Breast epithelium (tissue), 4 donors: ENCODE measurements at regions not wholly inside any gene's neighbourhood (a gene's known extent, or its start where the extent isn't known, plus 50 kb on each side); places are given as distances from the start of the nearest gene placed in this dataset.

ENCODE experiments used
- DNase-seq, 2 donors: peaks; one replicate each; pipeline ENCODE4 v3.0.0-alpha.2; 2019; ENCODE audit warnings: low spot score in 2 of 2
- H3K27ac ChIP-seq, 2 donors: fragments of 200-600 bp; sonication (generic) in 1 of 2; one replicate each; pipeline ENCODE4 v1.5.1; 2016 to 2019; ENCODE audit warnings: mild to moderate bottlenecking in 1 of 2
- H3K27me3 ChIP-seq, 2 donors: fragments of 200-600 bp; sonication (generic) in 1 of 2; one replicate each; pipeline versions ENCODE4 v1.5.1 to v1.6.0; 2017 to 2019; ENCODE audit warnings: control low read depth in 1 of 2, mild to moderate bottlenecking in 1 of 2
- H3K36me3 ChIP-seq: fragments of 200-600 bp; one replicate; pipeline ENCODE4 v1.5.1; 2019
- H3K4me1 ChIP-seq, 2 donors: fragments of 200-600 bp; sonication (generic); one replicate each; pipeline ENCODE4 v1.5.1; 2016 to 2019; ENCODE audit warnings: control low read depth in 1 of 2
- H3K4me3 ChIP-seq, 3 donors: fragments of 200-600 bp; sonication (generic); 1 replicate in 2 of 3; 2 replicates in 1 of 3; pipeline ENCODE4 v1.5.1; 2016 to 2019; ENCODE audit warnings: mild to moderate bottlenecking in 3 of 3, moderate library complexity in 2 of 3
- H3K9me3 ChIP-seq, 2 donors: fragments of 200-600 bp; sonication (generic) in 1 of 2; one replicate each; pipeline ENCODE4 v1.5.1; 2016 to 2019; ENCODE audit warnings: control low read depth in 1 of 2
- CTCF ChIP-seq, 3 donors: fragments of 450-650 bp; IDR thresholded peaks; one replicate each; pipeline ENCODE4 v1.5.1; 2016 to 2017; ENCODE audit warnings: antibody characterized with exemption in 3 of 3, mild to moderate bottlenecking in 3 of 3, moderate library complexity in 3 of 3
- POLR2A ChIP-seq: fragments of 450-650 bp; IDR thresholded peaks from one replicate; pipeline ENCODE4 v1.6.1; 2016; ENCODE audit warnings: antibody characterized with exemption, mild to moderate bottlenecking, moderate library complexity
- POLR2AphosphoS5 ChIP-seq, 3 donors: sonication (generic); formaldehyde crosslinking; IDR thresholded peaks; one replicate each; pipeline ENCODE4 v1.6.1; 2017; ENCODE audit warnings: antibody characterized with exemption in 3 of 3
- intact Hi-C: fragments of 100-400 bp; cut with DNase I; formaldehyde crosslinking; loops from one replicate; pipeline ENCODE4 v1.15.1; 2023; ENCODE audit warnings: low total_unique reads

GRCh38 chr14:76305268-76305826 lies 70.6 kb upstream of the ESRRB start:
- H3K27ac ChIP-seq = no peak overlapping the region
- no peak for TF ChIP-seq CTCF (IDR thresholded peaks at IDR 0.05)
- TF ChIP-seq POLR2A = no peak
- no peak for TF ChIP-seq POLR2AphosphoS5 (IDR thresholded peaks at IDR 0.05)
- no peaks in the 10 kb centered on the region for H3K36me3 ChIP-seq
- DNase-seq = no peak
- intact Hi-C loops = no loop called here
- H3K27me3 ChIP-seq = no peaks in the 10 kb centered on the region
- no peak overlapping the region for H3K4me3 ChIP-seq
- H3K4me1 ChIP-seq = no peaks in the 10 kb centered on the region
- no peaks in the 10 kb centered on the region for H3K9me3 ChIP-seq

GRCh38 chr14:76306131-76306530 lies 69.8 kb upstream of the ESRRB start:
- no peak overlapping the region for H3K27ac ChIP-seq
- H3K27me3 ChIP-seq = no peaks in the 10 kb centered on the region
- no peaks in the 10 kb centered on the region for H3K9me3 ChIP-seq
- H3K4me1 ChIP-seq = no peaks in the 10 kb centered on the region
- no peak for TF ChIP-seq POLR2AphosphoS5 (IDR thresholded peaks at IDR 0.05)
- TF ChIP-seq CTCF (IDR thresholded peaks at IDR 0.05) = no peak
- TF ChIP-seq POLR2A = no peak
- H3K4me3 ChIP-seq = no peak overlapping the region
- H3K36me3 ChIP-seq = no peaks in the 10 kb centered on the region
- DNase-seq = no peak
- intact Hi-C loops = no loop called here

GRCh38 chr14:76307786-76308780 lies 67.9 kb upstream of the ESRRB start:
- intact Hi-C loops = no loop called here
- Histone ChIP-seq H3K27ac (no peak overlapping the region), H3K4me1 (no peaks in the 10 kb centered on the region), H3K9me3 (no peaks in the 10 kb centered on the region), H3K4me3 (no peak overlapping the region), H3K36me3 (no peaks in the 10 kb centered on the region), H3K27me3 (no peaks in the 10 kb centered on the region)
- no peak for TF ChIP-seq POLR2AphosphoS5 (IDR thresholded peaks at IDR 0.05)
- no peak for TF ChIP-seq POLR2A
- TF ChIP-seq CTCF (IDR thresholded peaks at IDR 0.05) = no peak
- no peak for DNase-seq

- H3K4me1 ChIP-seq = no peaks in the 10 kb centered on the region
- no peak overlapping the region for H3K27ac ChIP-seq
- H3K36me3 ChIP-seq = no peaks in the 10 kb centered on the region
- TF ChIP-seq CTCF (IDR thresholded peaks at IDR 0.05) = no peak
- no peak for TF ChIP-seq POLR2AphosphoS5 (IDR thresholded peaks at IDR 0.05)
- TF ChIP-seq POLR2A = no peak
- H3K9me3 ChIP-seq = no peaks in the 10 kb centered on the region
- no peak for DNase-seq
- H3K27me3 ChIP-seq = no peaks in the 10 kb centered on the region
- H3K4me3 ChIP-seq = no peak overlapping the region
- intact Hi-C loops = no loop called here
Observed at GRCh38 chr14:76309572-76310162, 66.3 kb upstream of the ESRRB start.
